H1 (cell line): ENCODE measurements at regions not wholly inside any gene's neighbourhood (a gene's known extent, or its start where the extent isn't known, plus 50 kb on each side); places are given as distances from the start of the nearest gene placed in this dataset.

Source experiments
- ASH2L ChIP-seq: fragments of 200-600, 300-600 bp; sonication (generic); IDR thresholded peaks from one replicate; pipeline ENCODE4 v1.7.1; 2017; ENCODE audit warnings: low read length
- BACH1 ChIP-seq: IDR thresholded peaks from 2 replicates; pipeline ENCODE4 v1.6.1; 2012; ENCODE audit warnings: low read length, improper control_type of control experiment
- CHD1 ChIP-seq: IDR thresholded peaks from 2 replicates; pipeline ENCODE4 v1.6.1; 2012; ENCODE audit warnings: low read depth, low read length, improper control_type of control experiment
- EGR1 ChIP-seq: IDR thresholded peaks from 2 replicates; pipeline ENCODE4 v1.6.1; 2011; ENCODE audit warnings: low read depth, low read length, borderline replicate concordance
- EZH2 ChIP-seq: fragments of 200-600 bp; sonication (generic); IDR thresholded peaks from 2 replicates; pipeline ENCODE4 v1.7.1; 2012; ENCODE audit warnings: low read depth, mild to moderate bottlenecking, moderate library complexity, low read length, inconsistent platforms; ENCODE audit not compliant: severe bottlenecking
- KDM1A ChIP-seq: fragments of 200-600, 300-600 bp; sonication (generic); IDR thresholded peaks from 2 replicates; pipeline ENCODE4 v1.7.1; 2016; ENCODE audit warnings: mild to moderate bottlenecking, low read length, borderline replicate concordance
- POLR2A ChIP-seq, 2 experiments: IDR thresholded peaks; 1 replicate in 1 of 2; 2 replicates in 1 of 2; pipeline ENCODE4 v1.6.1; 2011; ENCODE audit warnings: low read depth in 2 of 2, low read length in 2 of 2, mild to moderate bottlenecking in 2 of 2; ENCODE audit errors: control extremely low read depth in 1 of 2
- RAD21 ChIP-seq, 2 experiments: IDR thresholded peaks in 1 of 2; conservative IDR thresholded peaks in 1 of 2; 2 replicates each; pipeline ENCODE4 v1.6.1; 2011; ENCODE audit warnings: low read depth in 2 of 2, low read length in 2 of 2, improper control_type of control experiment in 1 of 2, inconsistent platforms in 1 of 2, mild to moderate bottlenecking in 1 of 2, moderate library complexity in 1 of 2
- RBBP5 ChIP-seq: IDR thresholded peaks from 2 replicates; pipeline ENCODE4 v1.7.1; 2012; ENCODE audit warnings: low read depth, mild to moderate bottlenecking, inconsistent platforms, low read length, moderate library complexity, borderline replicate concordance
- SRF ChIP-seq: IDR thresholded peaks from 2 replicates; pipeline ENCODE4 v1.6.1; 2011; ENCODE audit warnings: mild to moderate bottlenecking, low read depth, low read length, moderate library complexity
- TBP ChIP-seq: IDR thresholded peaks from 2 replicates; pipeline ENCODE4 v1.6.1; 2011; ENCODE audit warnings: low read depth, low read length, improper control_type of control experiment
- TF ChIP-seq, protein P1 (sequence below), 3 experiments: IDR thresholded peaks; 1 replicate in 2 of 3; 2 replicates in 1 of 3; pipeline versions ENCODE4 v1.5.1 to v1.6.1; 2011; ENCODE audit warnings: low read length in 3 of 3, mild to moderate bottlenecking in 3 of 3, inconsistent platforms in 2 of 3, low read depth in 1 of 3, moderate library complexity in 1 of 3; ENCODE audit not compliant: insufficient read depth in 1 of 3; ENCODE audit errors: control extremely low read depth in 1 of 3
- TF ChIP-seq, protein P2 (sequence below): IDR thresholded peaks from 2 replicates; pipeline ENCODE4 v1.6.1; 2012; ENCODE audit warnings: inconsistent platforms

DNA sequence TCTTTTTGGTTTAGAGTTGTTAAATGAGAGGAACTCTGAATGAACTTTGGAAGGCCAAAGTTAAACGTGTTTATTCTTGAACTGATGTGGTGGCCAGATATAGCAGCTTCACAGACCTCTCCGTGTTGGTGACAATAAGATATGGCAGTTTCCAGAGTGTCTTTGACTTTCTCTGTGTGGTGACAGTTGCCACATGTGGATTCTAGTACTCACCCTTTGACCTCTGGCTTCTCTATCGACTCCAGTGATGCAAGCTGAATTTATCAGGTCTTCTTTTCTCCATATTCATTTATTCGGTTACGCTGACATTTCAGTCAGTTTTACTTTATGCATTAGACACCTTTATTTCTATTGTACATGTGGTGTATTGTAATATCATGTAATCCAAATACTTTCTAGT is 1469.5 kb downstream of the SLITRK1 start:
- TF ChIP-seq, protein P1, sequence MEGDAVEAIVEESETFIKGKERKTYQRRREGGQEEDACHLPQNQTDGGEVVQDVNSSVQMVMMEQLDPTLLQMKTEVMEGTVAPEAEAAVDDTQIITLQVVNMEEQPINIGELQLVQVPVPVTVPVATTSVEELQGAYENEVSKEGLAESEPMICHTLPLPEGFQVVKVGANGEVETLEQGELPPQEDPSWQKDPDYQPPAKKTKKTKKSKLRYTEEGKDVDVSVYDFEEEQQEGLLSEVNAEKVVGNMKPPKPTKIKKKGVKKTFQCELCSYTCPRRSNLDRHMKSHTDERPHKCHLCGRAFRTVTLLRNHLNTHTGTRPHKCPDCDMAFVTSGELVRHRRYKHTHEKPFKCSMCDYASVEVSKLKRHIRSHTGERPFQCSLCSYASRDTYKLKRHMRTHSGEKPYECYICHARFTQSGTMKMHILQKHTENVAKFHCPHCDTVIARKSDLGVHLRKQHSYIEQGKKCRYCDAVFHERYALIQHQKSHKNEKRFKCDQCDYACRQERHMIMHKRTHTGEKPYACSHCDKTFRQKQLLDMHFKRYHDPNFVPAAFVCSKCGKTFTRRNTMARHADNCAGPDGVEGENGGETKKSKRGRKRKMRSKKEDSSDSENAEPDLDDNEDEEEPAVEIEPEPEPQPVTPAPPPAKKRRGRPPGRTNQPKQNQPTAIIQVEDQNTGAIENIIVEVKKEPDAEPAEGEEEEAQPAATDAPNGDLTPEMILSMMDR (IDR thresholded peaks at IDR 0.05; ENCODE audit: control extremely low read depth in 1 of 3, insufficient read depth in 1 of 3, low read depth in 1 of 3, low read length in 3 of 3): no peak
- no peak for TF ChIP-seq TBP
- no peak for TF ChIP-seq RAD21 (IDR thresholded peaks at IDR 0.05 in 1 of 2, conservative IDR thresholded peaks at IDR 0.05 in 1 of 2; ENCODE audit: low read depth in 2 of 2, low read length in 2 of 2)
- TF ChIP-seq, protein P2, sequence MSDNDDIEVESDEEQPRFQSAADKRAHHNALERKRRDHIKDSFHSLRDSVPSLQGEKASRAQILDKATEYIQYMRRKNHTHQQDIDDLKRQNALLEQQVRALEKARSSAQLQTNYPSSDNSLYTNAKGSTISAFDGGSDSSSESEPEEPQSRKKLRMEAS: no peak
- TF ChIP-seq EZH2: no peak
- TF ChIP-seq KDM1A: no peak
- no peak for TF ChIP-seq RBBP5
- TF ChIP-seq EGR1: no peak
- no peak for TF ChIP-seq SRF
- no peak for TF ChIP-seq POLR2A (IDR thresholded peaks at IDR 0.05; ENCODE audit: control extremely low read depth in 1 of 2, low read depth in 2 of 2, low read length in 2 of 2)
- TF ChIP-seq CHD1: no peak
- no peak for TF ChIP-seq BACH1
- TF ChIP-seq ASH2L: no peak
